ENCODE measurements at regions not wholly inside any gene's neighbourhood (a gene's known extent, or its start where the extent isn't known, plus 50 kb on each side); places are given as distances from the start of the nearest gene placed in this dataset.
"Not testable (repeated sequence)": the region's sequence is repeated elsewhere in the genome, so short reads cannot be mapped to it uniquely, and the experiment has no call there.

DNA sequence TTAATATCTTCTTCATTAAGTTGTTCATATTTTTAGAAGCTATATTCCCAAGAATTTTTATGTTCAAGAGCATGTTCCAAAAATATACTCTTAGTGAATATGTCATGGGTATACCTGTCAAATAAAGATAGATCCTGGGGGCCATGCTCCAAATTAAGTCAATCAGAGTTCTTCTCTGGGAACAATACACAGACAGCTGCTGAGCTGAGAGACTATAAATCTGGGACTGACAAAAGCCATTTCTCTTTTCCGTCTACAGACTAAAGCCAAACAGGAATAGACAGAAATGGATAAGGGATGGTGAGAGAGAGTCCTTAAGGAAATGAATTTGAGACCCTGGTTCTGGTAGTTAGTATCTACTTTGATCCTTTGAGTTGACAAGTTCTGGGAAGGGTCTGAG, 465.1 kb upstream of the RASGRP1 start:
- no peak for DNase-seq (ENCODE audit: low spot score)

GRCh38 chr15:39030291-39031070, 465.9 kb upstream of the RASGRP1 start:
- no peak for DNase-seq (ENCODE audit: low spot score)

- DNase-seq (ENCODE audit: low spot score), result no peak
Measured at GRCh38 chr15:39031596-39031995, 467.0 kb upstream of the RASGRP1 start.

- no peak for DNase-seq (ENCODE audit: low spot score)
Measured at GRCh38 chr15:39034816-39035215, 470.2 kb upstream of the RASGRP1 start.

DNA sequence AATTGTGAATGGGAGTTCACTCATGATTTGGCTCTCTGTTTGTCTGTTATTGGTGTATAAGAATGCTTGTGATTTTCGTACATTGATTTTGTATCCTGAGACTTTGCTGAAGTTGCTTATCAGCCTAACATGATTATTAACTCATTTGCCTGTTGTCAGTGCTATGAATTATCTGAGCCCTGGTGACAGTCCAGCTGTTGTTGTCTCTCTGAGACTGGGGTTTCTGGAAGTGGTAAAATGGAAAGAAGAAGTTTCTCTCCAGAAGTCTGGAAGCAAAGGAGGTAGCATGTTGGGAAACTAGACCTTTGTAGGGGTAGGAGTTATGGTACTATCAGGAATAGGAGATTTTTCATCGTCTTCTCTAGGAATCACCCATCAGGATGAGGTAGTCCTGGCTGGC, 473.0 kb upstream of the RASGRP1 start:
- not testable (repeated sequence) for DNase-seq (ENCODE audit: low spot score)

GRCh38 chr15:39040861-39041260, 476.2 kb upstream of the RASGRP1 start:
- DNase-seq (ENCODE audit: low spot score), result no peak

- no peak for DNase-seq (ENCODE audit: low spot score)
Measured at GRCh38 chr15:39041979-39042495, 477.4 kb upstream of the RASGRP1 start.

- DNase-seq (ENCODE audit: low spot score), result no peak
Measured at GRCh38 chr15:39051626-39052322, 487.2 kb upstream of the RASGRP1 start.

- no peak for DNase-seq (ENCODE audit: low spot score)
Measured at GRCh38 chr15:39052323-39052705, 487.7 kb upstream of the RASGRP1 start.

DNA sequence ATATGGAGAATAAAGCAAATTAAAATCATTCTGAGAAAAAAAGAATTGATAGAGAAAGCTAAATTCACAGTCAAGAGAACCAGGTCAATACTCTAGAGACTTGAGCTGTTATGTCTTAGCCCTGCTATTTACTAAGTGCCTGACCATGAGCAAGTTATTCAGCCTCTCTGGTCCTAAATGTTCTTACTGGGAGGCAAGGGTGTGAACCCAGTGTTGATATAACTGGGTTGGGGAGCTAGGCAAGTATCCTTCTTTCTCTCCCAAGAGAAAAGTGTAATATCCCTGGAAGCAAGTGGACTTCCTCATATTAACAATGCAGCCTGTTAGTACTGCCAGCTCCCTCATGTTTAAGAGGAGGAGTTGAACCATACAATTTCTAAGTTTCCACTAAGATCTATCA, 488.9 kb upstream of the RASGRP1 start:
- DNase-seq (ENCODE audit: low spot score), result no peak

DNA sequence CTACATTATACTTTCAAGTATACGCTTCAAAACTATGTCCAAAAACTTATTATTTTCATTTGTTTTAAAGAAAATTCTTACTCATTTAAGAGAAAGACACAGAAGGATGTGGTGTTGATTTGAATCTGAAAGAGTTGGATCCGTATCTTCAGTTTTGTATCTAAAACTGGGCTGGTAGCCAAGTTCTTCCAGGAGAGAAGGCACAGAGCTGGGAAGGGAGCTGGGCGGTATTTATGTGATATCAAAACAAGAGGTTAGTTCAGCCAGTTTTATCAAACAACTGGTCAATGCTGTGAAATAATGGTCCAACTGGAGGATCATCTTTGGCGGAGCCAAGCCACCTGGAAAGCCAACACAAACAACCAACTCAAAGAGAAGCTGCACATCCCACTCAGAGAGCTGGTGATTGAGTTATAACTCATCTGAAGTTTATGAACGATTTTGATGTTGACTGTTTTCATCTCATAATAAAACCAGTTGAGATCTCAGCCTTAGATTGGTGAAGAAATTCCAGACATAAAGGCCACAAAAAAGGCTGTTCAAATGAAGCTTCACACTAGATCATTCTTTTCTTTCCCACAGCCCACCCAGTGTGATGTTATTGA, 489.6 kb upstream of the RASGRP1 start:
- DNase-seq (ENCODE audit: low spot score), result no peak

DNA sequence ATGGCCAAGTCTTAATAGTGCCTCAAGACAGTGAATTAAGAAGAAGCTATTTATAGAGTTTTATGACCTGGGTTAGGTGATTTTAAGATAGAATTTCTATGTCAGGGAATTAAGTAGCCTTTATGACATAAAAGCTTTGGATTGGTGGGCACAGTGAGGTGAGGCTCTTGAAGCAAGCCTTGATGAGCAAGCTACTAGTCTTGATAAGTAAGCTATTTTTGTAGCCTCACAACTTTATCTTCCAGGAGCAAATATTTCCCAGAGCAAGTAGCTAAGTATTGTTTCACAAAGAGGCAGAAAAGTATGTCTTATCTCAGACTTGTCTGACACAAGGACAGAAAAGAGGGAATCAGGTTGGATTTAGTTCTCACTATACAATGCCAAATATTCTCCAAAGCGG, 491.7 kb upstream of the RASGRP1 start:
- DNase-seq (ENCODE audit: low spot score), result no peak

- no peak for DNase-seq (ENCODE audit: low spot score)
Measured at GRCh38 chr15:39058351-39059131, 493.9 kb upstream of the RASGRP1 start.

DNA sequence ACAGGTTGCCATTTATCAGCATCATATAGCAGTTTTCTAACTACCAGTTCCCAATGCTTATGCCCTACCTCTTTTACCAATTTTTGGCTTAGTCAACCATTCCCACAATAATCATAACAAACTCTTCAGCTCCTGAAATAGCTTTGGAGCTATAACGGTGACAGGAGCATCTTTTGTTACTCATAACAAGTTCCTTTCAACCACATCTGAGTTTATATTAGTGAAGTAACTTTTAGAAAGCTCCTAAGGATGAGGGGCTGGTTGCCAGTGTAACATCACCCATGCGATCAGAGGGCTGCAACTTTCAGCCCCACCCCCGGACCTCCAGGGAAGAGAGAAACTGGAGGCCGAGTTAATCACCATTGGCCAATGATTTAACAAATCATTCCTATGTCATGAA, 495.3 kb upstream of the RASGRP1 start:
- DNase-seq (ENCODE audit: low spot score), result no peak

- DNase-seq (ENCODE audit: low spot score), result no peak
Measured at GRCh38 chr15:39061952-39062464, 497.4 kb upstream of the RASGRP1 start.

DNA sequence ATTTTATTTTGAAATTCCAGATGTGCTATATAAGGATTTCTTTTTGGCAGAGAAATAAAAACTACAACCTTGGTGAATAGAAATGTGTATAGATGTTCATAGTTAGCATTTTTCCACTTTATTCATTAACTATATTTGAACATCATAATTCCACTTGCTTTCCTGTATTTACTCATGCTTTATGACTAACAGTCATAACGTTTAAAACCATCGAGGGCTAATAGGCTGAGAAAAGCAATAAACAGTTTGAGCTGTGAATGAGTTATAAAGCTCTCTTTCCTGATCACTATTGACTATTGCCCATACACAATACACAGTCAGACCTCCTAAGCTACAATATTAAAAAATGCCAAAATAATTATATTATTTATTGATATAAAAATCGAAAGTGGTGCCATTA, 502.1 kb upstream of the RASGRP1 start:
- no peak for DNase-seq (ENCODE audit: low spot score)

GRCh38 chr15:39074341-39074985, 506.4 kb upstream of the THBS1 start:
- DNase-seq (ENCODE audit: low spot score), result no peak

DNA sequence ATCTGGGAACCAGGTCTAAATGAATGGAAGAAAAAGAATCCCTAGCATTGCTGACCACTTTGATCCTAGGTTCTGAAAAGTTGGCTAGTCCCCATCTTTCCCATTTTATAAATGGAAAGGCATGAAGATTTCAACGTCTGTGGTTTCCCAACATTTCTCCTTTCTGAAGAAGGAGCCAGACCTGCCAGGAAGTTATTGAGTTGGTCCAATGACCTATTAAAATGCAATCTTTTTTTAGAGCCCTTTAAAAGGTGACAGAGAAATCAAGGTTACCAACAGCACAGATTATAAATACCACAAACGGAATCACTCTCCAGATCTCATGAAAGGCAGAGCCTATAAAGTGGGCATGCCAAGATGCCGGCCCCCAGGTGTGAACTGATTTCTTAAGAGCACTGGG, 505.6 kb upstream of the THBS1 start:
- no peak for DNase-seq (ENCODE audit: low spot score)

GRCh38 chr15:39075756-39076341, 505.0 kb upstream of the THBS1 start:
- no peak for DNase-seq (ENCODE audit: low spot score)

- no peak for DNase-seq (ENCODE audit: low spot score)
Measured at GRCh38 chr15:39078026-39078425, 502.9 kb upstream of the THBS1 start.

DNA sequence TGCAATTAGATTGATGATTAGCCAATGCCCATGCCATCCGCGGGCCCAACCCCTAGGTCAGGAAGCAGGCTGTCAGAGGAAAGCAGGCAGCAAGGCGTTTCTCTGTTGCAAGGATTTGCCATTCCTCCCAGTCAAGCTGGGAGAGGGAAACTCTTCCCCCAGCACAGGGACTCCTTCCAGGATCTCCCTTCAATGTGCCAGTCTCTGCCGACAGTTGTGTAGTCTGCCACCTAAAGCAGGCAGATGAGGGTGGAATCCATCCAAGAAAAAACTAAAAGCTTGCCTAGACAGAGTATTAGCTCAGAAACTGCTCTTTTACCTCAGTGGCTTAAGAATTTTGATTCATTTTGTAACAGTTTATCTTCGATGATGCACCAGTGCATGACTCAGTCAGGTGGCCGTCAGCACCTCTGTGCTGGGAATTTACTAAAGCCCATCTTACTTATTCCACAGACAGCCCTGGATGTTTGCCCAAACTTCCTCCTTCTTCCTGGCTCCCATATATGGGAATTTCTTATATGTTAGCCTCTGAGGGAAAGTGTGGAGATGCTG, 501.5 kb upstream of the THBS1 start:
- DNase-seq (ENCODE audit: low spot score), result no peak

Measured in ureter (tissue), 1 donor.